ENCODE measurements at regions not wholly inside any gene's neighbourhood (a gene's known extent, or its start where the extent isn't known, plus 50 kb on each side); places are given as distances from the start of the nearest gene placed in this dataset.

- ChIA-PET CTCF (no interaction called here), POLR2A (no interaction called here)
- H3K27ac Mint-ChIP-seq, result no peak overlapping the region
- no peak overlapping the region for H3K27ac ChIP-seq (ENCODE audit: low read length in 2 of 2)
- no peak for TF ChIP-seq CTCF (IDR thresholded peaks at IDR 0.05)
- TF ChIP-seq EZH2 (IDR thresholded peaks at IDR 0.05; ENCODE audit: borderline replicate concordance, insufficient read depth, low read depth, low read length, poor library complexity, severe bottlenecking), result no peak
- no peaks in the 10 kb centered on the region for H3K27me3 Mint-ChIP-seq
- H3K4me3 Mint-ChIP-seq, result no peak overlapping the region
- H3K9me3 ChIP-seq (ENCODE audit: control extremely low read depth in 1 of 3, control insufficient read depth in 2 of 3, insufficient read depth in 1 of 3, low read length in 2 of 3), result no peaks in the 10 kb centered on the region
- no peak overlapping the region for H3K4me3 ChIP-seq (ENCODE audit: control extremely low read depth in 1 of 5, extremely low read depth in 1 of 5, insufficient read depth in 1 of 5, low read depth in 2 of 5, low read length in 4 of 5)
- no peaks in the 10 kb centered on the region for H3K36me3 ChIP-seq (replicated peaks in 1 of 2; ENCODE audit: control extremely low read depth in 1 of 2, control insufficient read depth in 1 of 2, extremely low read depth in 1 of 2, insufficient read depth in 2 of 2, low read length in 1 of 2)
- ATAC-seq (ENCODE audit: low read depth), result no peak
- no peak overlapping the region for H3K4me2 ChIP-seq (replicated peaks; ENCODE audit: low read depth, low read length, poor library complexity, severe bottlenecking)
- no peaks in the 10 kb centered on the region for H3K79me2 ChIP-seq (ENCODE audit: control insufficient read depth, insufficient read depth, low read length)
- intact Hi-C loops (cut with micrococcal nuclease), result no loop called here
- 80% methylated on average over 5 of the region's 6 CpGs for WGBS (ENCODE audit: insufficient coverage)
- H3K4me1 ChIP-seq (ENCODE audit: control insufficient read depth in 2 of 2, insufficient read depth in 2 of 2, low read length in 2 of 2), result no peaks in the 10 kb centered on the region
- no peak for DNase-seq
- peaks cover 4% of the 10 kb centered on the region for H3K4me1 Mint-ChIP-seq
- no peaks in the 10 kb centered on the region for H4K20me1 ChIP-seq (ENCODE audit: control insufficient read depth, insufficient read depth, low read length, poor library complexity, severe bottlenecking)
- H3K27me3 ChIP-seq (replicated peaks in 1 of 4; ENCODE audit: control extremely low read depth in 1 of 4, control insufficient read depth in 3 of 4, insufficient read depth in 4 of 4, low read length in 3 of 4), result no peaks in the 10 kb centered on the region
- no peaks in the 10 kb centered on the region for H3K9me3 Mint-ChIP-seq (ENCODE audit: insufficient read depth)
- no peak overlapping the region for H3K9ac ChIP-seq (ENCODE audit: low read length)
- no peak overlapping the region for H2AFZ ChIP-seq (ENCODE audit: insufficient read depth, low read depth, low read length, poor library complexity, severe bottlenecking)
These were observed 310.1 kb downstream of the BRINP2 start for GRCh38 chr1:177480741-177481305.

DNA sequence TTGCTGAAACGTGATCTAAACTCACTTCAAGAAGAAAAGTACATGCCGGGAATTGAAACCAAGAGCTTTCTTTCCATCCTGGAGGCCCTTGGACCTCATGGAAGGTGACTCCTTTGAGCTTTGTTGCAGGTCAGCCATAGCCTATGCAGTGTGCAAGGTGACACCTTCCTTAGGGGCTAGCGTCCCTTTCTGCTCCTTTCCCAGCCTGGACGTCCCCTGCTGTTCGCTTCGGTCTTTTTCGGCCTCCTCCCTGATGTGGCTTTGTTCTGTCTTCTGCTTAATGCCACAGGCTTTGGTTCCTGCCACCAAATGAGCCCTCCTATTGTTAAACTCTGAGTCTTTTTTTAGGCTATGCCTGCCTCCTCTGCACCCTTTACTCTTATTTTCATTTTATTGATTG, 308.8 kb downstream of the BRINP2 start:
- Histone ChIP-seq H3K4me2 (replicated peaks; ENCODE audit: low read depth, low read length, poor library complexity, severe bottlenecking) (no peak overlapping the region), H3K27ac (ENCODE audit: low read length in 2 of 2) (no peak overlapping the region), H3K9ac (ENCODE audit: low read length) (no peak overlapping the region), H3K9me3 (ENCODE audit: control extremely low read depth in 1 of 3, control insufficient read depth in 2 of 3, insufficient read depth in 1 of 3, low read length in 2 of 3) (no peaks in the 10 kb centered on the region), H3K4me1 (ENCODE audit: control insufficient read depth in 2 of 2, insufficient read depth in 2 of 2, low read length in 2 of 2) (no peaks in the 10 kb centered on the region), H3K4me3 (ENCODE audit: control extremely low read depth in 1 of 5, extremely low read depth in 1 of 5, insufficient read depth in 1 of 5, low read depth in 2 of 5, low read length in 4 of 5) (no peak overlapping the region), H3K36me3 (replicated peaks in 1 of 2; ENCODE audit: control extremely low read depth in 1 of 2, control insufficient read depth in 1 of 2, extremely low read depth in 1 of 2, insufficient read depth in 2 of 2, low read length in 1 of 2) (no peaks in the 10 kb centered on the region), H3K79me2 (ENCODE audit: control insufficient read depth, insufficient read depth, low read length) (no peaks in the 10 kb centered on the region), H4K20me1 (ENCODE audit: control insufficient read depth, insufficient read depth, low read length, poor library complexity, severe bottlenecking) (no peaks in the 10 kb centered on the region), H2AFZ (ENCODE audit: insufficient read depth, low read depth, low read length, poor library complexity, severe bottlenecking) (no peak overlapping the region), H3K27me3 (replicated peaks in 1 of 4; ENCODE audit: control extremely low read depth in 1 of 4, control insufficient read depth in 3 of 4, insufficient read depth in 4 of 4, low read length in 3 of 4) (no peaks in the 10 kb centered on the region)
- TF ChIP-seq EZH2 (IDR thresholded peaks at IDR 0.05; ENCODE audit: borderline replicate concordance, insufficient read depth, low read depth, low read length, poor library complexity, severe bottlenecking) (no peak), CTCF (IDR thresholded peaks at IDR 0.05) (no peak)
- CTCF ChIA-PET, result no interaction called here
- WGBS (ENCODE audit: insufficient coverage), result 87% methylated on average over 7 of the region's 7 CpGs
- no peak overlapping the region for H3K27ac Mint-ChIP-seq
- peaks cover 4% of the 10 kb centered on the region for H3K4me1 Mint-ChIP-seq
- ATAC-seq (ENCODE audit: low read depth), result no peak
- POLR2A ChIA-PET, result no interaction called here
- no peaks in the 10 kb centered on the region for H3K9me3 Mint-ChIP-seq (ENCODE audit: insufficient read depth)
- intact Hi-C loops (cut with micrococcal nuclease), result no loop called here
- H3K27me3 Mint-ChIP-seq, result no peaks in the 10 kb centered on the region
- no peak for DNase-seq
- H3K4me3 Mint-ChIP-seq, result no peak overlapping the region

Data from B cell (primary cell).